ENCODE measurements at regions not wholly inside any gene's neighbourhood (a gene's known extent, or its start where the extent isn't known, plus 50 kb on each side); places are given as distances from the start of the nearest gene placed in this dataset.
"Not testable (repeated sequence)": the region's sequence is repeated elsewhere in the genome, so short reads cannot be mapped to it uniquely, and the experiment has no call there.

DNA sequence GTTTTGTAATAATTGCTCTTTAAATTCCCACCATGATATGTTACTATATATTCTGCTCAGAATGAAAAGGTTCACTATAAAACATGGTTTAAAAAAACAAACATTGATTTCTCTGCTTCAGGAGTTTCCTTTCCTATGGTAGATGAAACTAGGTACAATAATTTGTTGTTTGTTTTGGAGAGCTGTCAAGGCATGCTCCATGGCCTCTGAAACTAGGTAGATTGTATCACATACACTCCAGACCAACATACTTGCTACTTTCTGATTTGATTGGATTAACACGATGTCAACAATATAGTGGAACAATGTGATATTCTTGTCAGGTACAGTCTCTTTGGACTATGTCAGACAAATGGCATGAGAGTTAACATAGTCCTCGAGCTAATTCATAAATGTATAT, 452.7 kb upstream of the CDH9 start:
- no peak for DNase-seq

GRCh38 chr5:27489701-27490100, 451.3 kb upstream of the CDH9 start:
- no peak for DNase-seq

- no peak for DNase-seq
Measured at GRCh38 chr5:27482663-27483062, 444.3 kb upstream of the CDH9 start.

GRCh38 chr5:27479859-27480258, 441.5 kb upstream of the CDH9 start:
- no peak for DNase-seq

GRCh38 chr5:27477550-27477949, 439.2 kb upstream of the CDH9 start:
- DNase-seq, result no peak

DNA sequence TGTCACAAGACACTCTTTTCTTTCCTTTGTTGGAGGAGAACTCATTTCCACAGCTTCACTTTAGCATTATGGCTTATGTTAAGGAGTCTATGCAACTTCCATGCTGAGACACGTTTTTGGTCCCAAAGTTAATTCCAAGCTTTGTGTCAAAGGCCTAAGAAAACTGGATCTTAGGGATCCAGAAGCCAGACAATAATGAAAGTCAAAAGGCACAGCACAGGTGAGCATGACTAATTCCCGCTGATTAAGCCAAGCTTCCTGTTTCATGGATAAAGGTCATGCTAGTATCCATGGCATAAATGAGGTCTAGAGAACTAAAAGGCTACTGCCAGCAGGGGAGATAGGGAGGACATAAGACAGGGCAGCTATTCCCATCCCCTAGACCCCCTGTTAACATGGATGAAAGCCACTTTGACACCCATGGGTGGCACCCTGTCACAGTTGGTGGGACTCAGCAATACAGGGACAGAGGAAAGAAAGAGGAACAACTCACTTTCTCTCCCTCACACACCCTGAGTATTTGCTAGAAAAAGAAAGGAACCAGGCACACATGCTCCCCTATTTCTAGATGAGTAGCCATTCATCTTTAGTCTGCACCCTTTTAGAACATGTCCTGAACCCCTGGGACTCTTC, 438.1 kb upstream of the CDH9 start:
- no peak for DNase-seq

DNA sequence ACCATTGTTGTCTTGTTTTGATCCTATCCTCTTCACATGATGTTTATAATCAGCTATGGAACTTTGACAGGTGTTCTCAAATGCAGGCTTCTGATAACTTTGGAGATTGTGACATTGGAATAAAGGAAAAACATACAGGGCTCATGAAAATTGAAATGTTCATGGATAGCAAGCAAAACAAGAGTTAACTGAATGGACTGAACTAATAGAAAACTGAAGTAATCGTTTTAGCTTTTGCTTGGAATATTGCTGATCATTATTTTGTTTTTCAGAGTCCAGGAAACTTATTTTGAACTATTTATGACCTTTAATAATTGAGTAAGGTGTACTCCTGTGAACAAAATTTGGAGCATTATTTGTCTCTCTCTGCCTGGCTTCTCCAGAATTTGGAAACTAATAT, 436.7 kb upstream of the CDH9 start:
- no peak for DNase-seq

GRCh38 chr5:27474395-27474794, 436.0 kb upstream of the CDH9 start:
- no peak for DNase-seq

DNA sequence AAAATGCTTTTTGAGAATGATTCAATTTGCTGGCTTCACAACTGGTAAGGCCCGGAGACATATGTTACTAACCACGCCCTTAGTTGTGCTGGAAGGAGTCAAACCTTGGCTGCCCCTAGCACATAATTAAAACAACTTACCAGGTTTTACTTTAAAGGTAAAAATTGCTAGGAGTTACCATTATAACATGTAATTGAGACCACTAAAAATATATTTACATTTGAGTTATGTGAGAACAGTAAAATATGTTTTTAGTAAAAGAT, 435.6 kb upstream of the CDH9 start:
- no peak for DNase-seq

DNA sequence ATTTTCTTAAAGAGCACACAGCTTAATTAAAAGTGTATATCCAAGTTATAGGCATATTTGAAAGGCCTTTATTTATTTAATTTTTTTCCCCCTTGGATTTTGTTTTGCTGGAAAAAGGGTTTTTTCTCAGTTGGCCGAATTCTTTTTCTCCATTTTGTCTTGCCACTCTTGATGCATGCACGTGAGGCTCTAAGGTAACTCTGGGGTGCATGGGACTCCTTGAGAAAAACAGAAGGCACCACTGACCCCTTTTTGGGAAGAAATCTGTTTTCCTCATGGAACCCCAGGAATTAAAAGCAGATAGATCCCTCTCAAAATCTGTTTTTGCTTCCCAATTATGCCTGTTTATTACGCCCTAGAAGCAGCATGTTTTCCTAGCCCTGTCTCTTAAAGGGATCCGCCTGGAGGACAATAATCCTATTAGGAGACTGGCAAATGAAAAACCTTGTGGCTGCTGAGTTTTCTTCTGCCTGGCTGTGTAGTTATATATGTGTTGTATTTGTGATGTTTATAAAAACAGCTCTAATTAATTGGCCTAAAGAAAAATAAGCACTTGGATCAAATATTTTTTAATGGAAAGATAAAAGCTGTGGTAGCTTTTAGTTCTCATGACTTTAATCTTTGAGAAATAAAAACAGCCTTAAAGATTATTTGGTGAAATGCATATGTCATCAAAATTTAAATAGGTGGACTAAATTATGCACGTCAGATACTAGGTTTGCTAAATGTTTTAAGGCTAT, 435.1 kb upstream of the CDH9 start:
- no peak for DNase-seq

GRCh38 chr5:27472871-27473270, 434.5 kb upstream of the CDH9 start:
- no peak for DNase-seq

DNA sequence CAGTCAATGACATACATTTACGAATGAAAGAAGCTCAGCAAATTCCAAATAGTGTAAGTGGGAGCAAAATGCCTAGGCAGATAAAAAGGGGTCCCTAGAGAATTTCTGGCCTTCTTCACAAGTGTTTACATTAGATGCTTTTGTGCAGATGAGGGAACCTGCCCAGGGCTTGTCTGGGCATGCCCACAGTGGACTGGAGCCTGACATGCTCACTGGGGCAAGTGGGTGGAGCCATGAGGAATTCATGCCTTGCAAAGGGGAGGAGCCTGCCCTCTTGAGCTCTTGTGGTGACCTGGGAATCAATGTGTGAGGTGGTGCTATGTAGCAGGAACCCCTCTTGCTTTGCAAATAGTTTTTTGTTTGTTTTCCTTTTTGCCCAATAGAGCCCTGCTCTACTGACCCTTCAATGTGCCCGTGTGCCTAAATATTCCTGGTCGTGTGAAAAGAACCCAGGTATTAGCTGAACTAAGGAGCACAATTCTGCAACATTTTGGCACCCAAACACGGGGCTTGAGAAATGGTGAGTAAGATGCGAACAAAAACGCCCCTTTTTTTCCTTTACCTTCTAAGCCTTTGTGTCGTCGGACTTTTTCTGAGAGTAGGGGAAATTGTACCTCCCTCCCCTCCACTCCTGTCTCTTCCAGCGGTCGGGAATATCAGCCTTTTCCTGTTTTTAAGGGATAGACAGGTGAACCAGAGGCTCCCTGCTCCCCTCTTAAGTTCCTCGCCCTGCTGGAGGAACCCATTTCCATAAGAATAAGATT, 433.8 kb upstream of the CDH9 start:
- no peak for DNase-seq

GRCh38 chr5:27466959-27467358, 428.6 kb upstream of the CDH9 start:
- no peak for DNase-seq

- DNase-seq, result no peak
Measured at GRCh38 chr5:27465140-27465539, 426.8 kb upstream of the CDH9 start.

DNA sequence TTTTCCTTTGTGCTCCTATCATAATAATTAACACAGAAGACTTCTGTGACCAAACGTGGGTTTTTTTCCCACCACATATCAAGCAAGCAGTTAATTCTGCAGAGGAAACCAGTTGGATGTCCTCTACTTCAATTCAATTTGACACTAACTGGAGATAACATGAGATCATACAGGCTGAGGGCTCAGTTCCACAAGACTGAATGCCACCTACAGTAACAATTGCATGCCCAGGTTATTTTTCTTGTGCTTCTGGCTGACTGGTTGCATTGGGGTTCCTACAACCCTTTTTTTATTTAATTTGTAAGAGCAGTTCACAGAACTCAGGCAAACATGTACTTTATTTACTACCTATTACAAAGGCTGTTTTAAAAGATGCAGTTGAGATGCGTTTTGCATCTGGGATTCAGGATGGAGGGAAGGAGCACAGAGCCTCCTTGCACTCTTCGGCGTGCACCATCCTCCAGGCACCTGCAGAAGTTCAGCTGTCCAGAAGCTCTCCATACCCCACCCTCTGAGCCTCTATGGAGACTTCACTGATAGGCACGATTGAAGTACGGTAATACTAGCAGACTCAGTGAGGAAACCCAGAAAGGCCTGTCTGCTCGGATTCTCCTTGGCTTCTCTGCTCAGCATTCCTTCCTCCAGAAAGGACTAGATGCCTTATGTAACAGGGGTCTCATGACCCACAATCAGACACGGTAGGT, 425.2 kb upstream of the CDH9 start:
- DNase-seq, result no peak

DNA sequence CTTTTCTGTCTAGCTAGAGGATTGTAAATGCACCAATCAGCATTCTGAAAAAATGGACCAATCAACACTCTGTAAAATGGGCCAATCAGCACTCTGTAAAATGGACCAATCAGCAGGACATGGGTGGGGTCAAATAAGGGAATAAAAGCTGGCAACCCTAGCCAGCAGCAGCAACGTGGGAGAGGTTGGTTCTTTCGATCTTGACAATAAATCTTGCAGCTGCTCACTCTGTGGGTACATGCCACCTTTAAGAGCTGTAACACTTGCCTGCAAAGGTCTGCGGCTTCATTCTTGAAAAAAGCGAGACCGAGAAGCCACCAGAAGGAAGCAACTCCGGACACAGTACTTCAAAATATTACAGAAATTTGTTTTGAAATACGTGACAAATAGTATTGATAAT, 424.6 kb upstream of the CDH9 start:
- no peak for DNase-seq

- no peak for DNase-seq
Measured at GRCh38 chr5:27458287-27458686, 419.9 kb upstream of the CDH9 start.

DNA sequence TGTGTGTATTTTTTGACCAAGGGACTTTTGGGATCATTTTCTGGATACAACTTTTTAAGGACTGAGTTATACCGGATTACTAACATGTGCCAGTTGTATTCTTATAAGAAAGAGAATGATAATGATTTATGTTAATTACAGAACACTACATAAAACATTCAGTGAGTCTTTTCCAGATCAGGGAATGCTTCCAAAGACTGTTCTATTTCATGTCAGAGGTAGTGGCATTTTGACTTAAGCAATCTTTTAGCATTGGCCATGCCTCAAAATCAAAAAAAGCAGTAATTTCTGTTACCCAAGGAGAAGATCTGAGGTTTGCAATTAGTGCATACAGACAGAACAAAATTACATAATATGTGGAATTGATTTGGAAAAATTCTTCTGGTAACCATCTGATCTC, 413.0 kb upstream of the CDH9 start:
- no peak for DNase-seq

GRCh38 chr5:27450607-27451006, 412.2 kb upstream of the CDH9 start:
- no peak for DNase-seq

DNA sequence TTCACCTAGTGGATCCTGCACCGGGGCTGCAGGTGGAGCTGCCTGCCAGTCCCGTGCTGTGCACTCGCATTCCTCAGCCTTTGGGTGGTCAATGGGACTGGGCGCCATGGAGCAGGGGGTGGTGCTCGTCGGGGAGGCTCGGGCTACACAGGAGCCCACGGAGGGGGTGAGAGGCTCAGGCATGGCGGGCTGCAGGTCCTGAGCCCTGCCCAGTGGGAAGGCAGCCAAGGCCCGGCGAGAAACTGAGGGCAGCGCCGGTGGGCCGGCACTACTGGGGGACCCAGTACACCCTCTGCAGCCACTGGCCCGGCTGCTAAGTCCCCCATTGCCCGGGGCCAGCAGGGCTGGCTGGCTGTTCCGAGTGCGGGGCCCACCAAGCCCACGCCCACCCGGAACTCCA, 401.0 kb upstream of the CDH9 start:
- DNase-seq, result not testable (repeated sequence)

- no peak for DNase-seq
Measured at GRCh38 chr5:27437594-27438200, 399.3 kb upstream of the CDH9 start.

- DNase-seq, result no peak
Measured at GRCh38 chr5:27434335-27434734, 395.9 kb upstream of the CDH9 start.

DNA sequence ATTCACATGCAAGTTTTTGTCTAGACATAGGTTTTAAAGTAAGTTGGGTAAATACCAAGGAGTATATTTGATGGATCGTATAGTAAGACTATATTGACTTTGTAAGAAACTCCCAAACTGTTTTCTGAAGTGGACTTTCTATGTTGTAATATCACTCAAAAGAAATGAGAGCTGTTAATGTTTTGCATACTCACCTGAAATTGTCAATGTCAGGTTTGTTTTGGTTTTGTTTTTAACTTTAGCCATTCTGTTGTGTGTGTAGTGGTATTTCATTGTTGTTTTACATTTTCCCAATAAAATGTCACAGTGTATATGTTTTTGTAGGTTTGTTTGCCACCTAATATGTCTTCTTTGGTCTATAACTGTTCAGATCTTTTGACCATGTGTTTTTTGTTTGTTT, 375.7 kb upstream of the CDH9 start:
- DNase-seq, result no peak
